Neural cell (in vitro differentiated cells): ENCODE measurements at regions not wholly inside any gene's neighbourhood (a gene's known extent, or its start where the extent isn't known, plus 50 kb on each side); places are given as distances from the start of the nearest gene placed in this dataset.

Experiments used
- H2AFZ ChIP-seq: fragments of 200-600, 300-800 bp; sonication (generic), shearing (Covaris generic); 2 replicates; pipeline ENCODE4 v1.6.0; 2014; ENCODE audit warnings: low read depth, mild to moderate bottlenecking, antibody characterized with exemption, low read length, moderate library complexity
- H3F3A ChIP-seq: fragments of 200-600 bp; shearing (Covaris generic); 2 replicates; pipeline ENCODE4 v1.6.1; 2016; ENCODE audit warnings: mild to moderate bottlenecking, moderate library complexity, mixed read lengths, antibody characterized with exemption, low read length; ENCODE audit not compliant: insufficient read depth, poor library complexity, severe bottlenecking
- H3K27ac ChIP-seq: fragments of 200-600, 300-800 bp; sonication (generic), shearing (Covaris generic); 2 replicates; pipeline ENCODE4 v1.5.1; 2014; ENCODE audit warnings: mild to moderate bottlenecking, low read length, moderate library complexity
- H3K27me3 ChIP-seq: fragments of 300-800, 200-600 bp; sonication (generic), shearing (Covaris generic); 2 replicates; pipeline ENCODE4 v1.6.0; 2014; ENCODE audit warnings: mild to moderate bottlenecking, low read depth, low read length, moderate library complexity; ENCODE audit not compliant: insufficient read depth
- H3K36me3 ChIP-seq: fragments of 300-800, 200-600 bp; sonication (generic), shearing (Covaris generic); 2 replicates; pipeline ENCODE4 v1.5.1; 2014; ENCODE audit warnings: mild to moderate bottlenecking, antibody characterized with exemption, low read length, moderate library complexity; ENCODE audit not compliant: insufficient read depth
- H3K4me2 ChIP-seq: fragments of 300-800, 200-600 bp; sonication (generic), shearing (Covaris generic); 2 replicates; pipeline ENCODE4 v1.6.0; 2014; ENCODE audit warnings: mild to moderate bottlenecking, low read length
- H3K4me3 ChIP-seq: fragments of 300-800, 200-600 bp; sonication (generic), shearing (Covaris generic); 2 replicates; pipeline ENCODE4 v1.5.1; 2014; ENCODE audit warnings: mild to moderate bottlenecking, low read length, moderate library complexity
- H3K79me2 ChIP-seq: fragments of 200-600 bp; shearing (Covaris generic); replicated peaks from 2 replicates; pipeline ENCODE4 v1.6.0; 2014; ENCODE audit warnings: mild to moderate bottlenecking, low read length, moderate library complexity; ENCODE audit not compliant: insufficient read depth
- H3K9ac ChIP-seq: fragments of 300-800, 200-600 bp; sonication (generic), shearing (Covaris generic); 2 replicates; pipeline ENCODE4 v1.6.1; 2016; ENCODE audit warnings: mild to moderate bottlenecking, low read length, mixed read lengths
- H3K9me2 ChIP-seq: fragments of 200-600 bp; shearing (Covaris generic); 2 replicates; pipeline ENCODE4 v1.6.1; 2016; ENCODE audit warnings: mild to moderate bottlenecking, low read length, mixed read lengths; ENCODE audit not compliant: insufficient read depth
- H3K9me3 ChIP-seq: fragments of 200-600, 300-800 bp; sonication (generic), shearing (Covaris generic); 2 replicates; pipeline ENCODE4 v1.6.1; 2016; ENCODE audit warnings: mild to moderate bottlenecking, mixed run types, low read length, moderate library complexity, mixed read lengths
- H4K20me1 ChIP-seq: fragments of 200-600 bp; shearing (Covaris generic); 2 replicates; pipeline ENCODE4 v1.6.1; 2016; ENCODE audit warnings: mild to moderate bottlenecking, mixed run types; ENCODE audit not compliant: insufficient read depth
- EP300 ChIP-seq: fragments of 450-650 bp; conservative IDR thresholded peaks from 2 replicates; pipeline ENCODE4 v1.6.1; 2014; ENCODE audit warnings: antibody characterized with exemption, mild to moderate bottlenecking, moderate library complexity; ENCODE audit not compliant: poor library complexity, severe bottlenecking
- EZH2 ChIP-seq: fragments of 200-600, 300-800 bp; shearing (Covaris generic), sonication (generic); IDR thresholded peaks from 2 replicates; pipeline ENCODE4 v1.6.1; 2014; ENCODE audit warnings: antibody characterized with exemption, low read length, borderline replicate concordance, mild to moderate bottlenecking; ENCODE audit not compliant: insufficient read depth, poor library complexity, severe bottlenecking
- MXI1 ChIP-seq: fragments of 450-650 bp; conservative IDR thresholded peaks from 2 replicates; pipeline ENCODE4 v1.6.1; 2014; ENCODE audit warnings: antibody characterized with exemption, mild to moderate bottlenecking; ENCODE audit not compliant: poor library complexity, severe bottlenecking
- POLR2AphosphoS5 ChIP-seq: IDR thresholded peaks from 2 replicates; pipeline ENCODE4 v1.6.1; 2012
- RAD21 ChIP-seq: fragments of 450-650 bp; conservative IDR thresholded peaks from 2 replicates; pipeline ENCODE4 v1.6.1; 2014; ENCODE audit warnings: antibody characterized with exemption, mild to moderate bottlenecking, moderate library complexity
- REST ChIP-seq: IDR thresholded peaks from 2 replicates; pipeline ENCODE4 v1.6.1; 2012; ENCODE audit warnings: borderline replicate concordance
- SMC3 ChIP-seq: fragments of 450-650 bp; conservative IDR thresholded peaks from 2 replicates; pipeline ENCODE4 v1.6.1; 2014; ENCODE audit warnings: antibody characterized with exemption, mild to moderate bottlenecking, moderate library complexity; ENCODE audit not compliant: poor library complexity
- TAF1 ChIP-seq: IDR thresholded peaks from 2 replicates; pipeline ENCODE4 v1.6.1; 2012; ENCODE audit warnings: low read depth
- TF ChIP-seq, protein P1 (sequence below): fragments of 450-650 bp; IDR thresholded peaks from 2 replicates; pipeline ENCODE4 v1.5.1; 2014; ENCODE audit warnings: antibody characterized with exemption, mild to moderate bottlenecking, moderate library complexity; ENCODE audit not compliant: poor library complexity, severe bottlenecking

GRCh38 chr1:91080650-91081049, 58.8 kb upstream of the ZNF644 start:
- no peak for TF ChIP-seq TAF1
- TF ChIP-seq POLR2AphosphoS5 = no peak
- TF ChIP-seq MXI1 = no peak
- TF ChIP-seq REST = no peak

GRCh38 chr1:91078859-91079258, 57.0 kb upstream of the ZNF644 start:
- Histone ChIP-seq H3K4me2 (no peak overlapping the region), H2AFZ (no peak overlapping the region), H3K4me3 (no peak overlapping the region), H3K79me2 (no peaks in the 10 kb centered on the region), H3F3A (no peaks in the 10 kb centered on the region), H3K9me3 (no peaks in the 10 kb centered on the region), H3K27me3 (no peaks in the 10 kb centered on the region), H3K36me3 (no peaks in the 10 kb centered on the region), H3K9me2 (no peaks in the 10 kb centered on the region), H3K27ac (no peak overlapping the region), H4K20me1 (no peaks in the 10 kb centered on the region), H3K9ac (no peak overlapping the region)
- TF ChIP-seq SMC3 = no peak

More at GRCh38 chr1:91080650-91081049, 58.8 kb upstream of the ZNF644 start:
- Histone ChIP-seq H3F3A (no peaks in the 10 kb centered on the region), H3K9me3 (no peaks in the 10 kb centered on the region), H3K4me3 (no peak overlapping the region), H3K79me2 (no peaks in the 10 kb centered on the region), H3K27me3 (no peaks in the 10 kb centered on the region), H3K36me3 (no peaks in the 10 kb centered on the region), H4K20me1 (no peaks in the 10 kb centered on the region), H3K9me2 (no peaks in the 10 kb centered on the region), H2AFZ (no peak overlapping the region), H3K9ac (no peak overlapping the region), H3K27ac (no peak overlapping the region), H3K4me2 (no peak overlapping the region)

- no peaks in the 10 kb centered on the region for H3K27me3 ChIP-seq
- H3K4me2 ChIP-seq = no peak overlapping the region
- H3K79me2 ChIP-seq = no peaks in the 10 kb centered on the region
- no peak for TF ChIP-seq REST
- TF ChIP-seq TAF1 = no peak
- no peak for TF ChIP-seq POLR2AphosphoS5
- no peak for TF ChIP-seq SMC3
- TF ChIP-seq RAD21 = no peak
- TF ChIP-seq, protein P1, sequence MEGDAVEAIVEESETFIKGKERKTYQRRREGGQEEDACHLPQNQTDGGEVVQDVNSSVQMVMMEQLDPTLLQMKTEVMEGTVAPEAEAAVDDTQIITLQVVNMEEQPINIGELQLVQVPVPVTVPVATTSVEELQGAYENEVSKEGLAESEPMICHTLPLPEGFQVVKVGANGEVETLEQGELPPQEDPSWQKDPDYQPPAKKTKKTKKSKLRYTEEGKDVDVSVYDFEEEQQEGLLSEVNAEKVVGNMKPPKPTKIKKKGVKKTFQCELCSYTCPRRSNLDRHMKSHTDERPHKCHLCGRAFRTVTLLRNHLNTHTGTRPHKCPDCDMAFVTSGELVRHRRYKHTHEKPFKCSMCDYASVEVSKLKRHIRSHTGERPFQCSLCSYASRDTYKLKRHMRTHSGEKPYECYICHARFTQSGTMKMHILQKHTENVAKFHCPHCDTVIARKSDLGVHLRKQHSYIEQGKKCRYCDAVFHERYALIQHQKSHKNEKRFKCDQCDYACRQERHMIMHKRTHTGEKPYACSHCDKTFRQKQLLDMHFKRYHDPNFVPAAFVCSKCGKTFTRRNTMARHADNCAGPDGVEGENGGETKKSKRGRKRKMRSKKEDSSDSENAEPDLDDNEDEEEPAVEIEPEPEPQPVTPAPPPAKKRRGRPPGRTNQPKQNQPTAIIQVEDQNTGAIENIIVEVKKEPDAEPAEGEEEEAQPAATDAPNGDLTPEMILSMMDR = no peak
- no peak for TF ChIP-seq EZH2
- TF ChIP-seq EP300 = no peak
- TF ChIP-seq MXI1 = no peak
- H3K27ac ChIP-seq = no peak overlapping the region
- H3K36me3 ChIP-seq = no peaks in the 10 kb centered on the region
- no peaks in the 10 kb centered on the region for H3K9me2 ChIP-seq
- H3K9me3 ChIP-seq = no peaks in the 10 kb centered on the region
- no peaks in the 10 kb centered on the region for H3F3A ChIP-seq
- H3K4me3 ChIP-seq = no peak overlapping the region
- H4K20me1 ChIP-seq = no peaks in the 10 kb centered on the region
- no peak overlapping the region for H2AFZ ChIP-seq
- no peak overlapping the region for H3K9ac ChIP-seq
These were observed 55.0 kb upstream of the ZNF644 start for GRCh38 chr1:91076834-91077233.
